Mucosa of stomach (tissue), 1 donor: ENCODE measurements at regions not wholly inside any gene's neighbourhood (a gene's known extent, or its start where the extent isn't known, plus 50 kb on each side); places are given as distances from the start of the nearest gene placed in this dataset.

Experiments
- H3K27me3 ChIP-seq: one replicate; pipeline ENCODE4 v1.7.0; 2013; ENCODE audit warnings: mild to moderate bottlenecking, low read length; ENCODE audit not compliant: control insufficient read depth, insufficient read depth
- H3K36me3 ChIP-seq: one replicate; pipeline ENCODE4 v1.7.0; 2013; ENCODE audit warnings: low read length; ENCODE audit not compliant: control insufficient read depth, insufficient read depth
- H3K4me1 ChIP-seq: one replicate; pipeline ENCODE4 v1.7.0; 2013; ENCODE audit warnings: mild to moderate bottlenecking, low read length; ENCODE audit not compliant: control insufficient read depth, insufficient read depth
- H3K4me3 ChIP-seq: one replicate; pipeline ENCODE4 v1.7.0; 2013; ENCODE audit warnings: low read length
- H3K9ac ChIP-seq: one replicate; pipeline ENCODE4 v1.7.0; 2013; ENCODE audit warnings: mild to moderate bottlenecking, low read length, moderate library complexity
- H3K9me3 ChIP-seq: one replicate; pipeline ENCODE4 v1.7.0; 2013; ENCODE audit warnings: mild to moderate bottlenecking, low read length, moderate library complexity; ENCODE audit not compliant: control insufficient read depth
- donor health status: Pancreatic carcinoma.

GRCh38 chr1:82991569-82991968 lies 1007.4 kb downstream of the TTLL7 start:
- Histone ChIP-seq H3K4me1 (no peaks in the 10 kb centered on the region), H3K9ac (no peak overlapping the region), H3K27me3 (no peaks in the 10 kb centered on the region), H3K36me3 (no peaks in the 10 kb centered on the region), H3K9me3 (no peaks in the 10 kb centered on the region), H3K4me3 (no peak overlapping the region)

DNA sequence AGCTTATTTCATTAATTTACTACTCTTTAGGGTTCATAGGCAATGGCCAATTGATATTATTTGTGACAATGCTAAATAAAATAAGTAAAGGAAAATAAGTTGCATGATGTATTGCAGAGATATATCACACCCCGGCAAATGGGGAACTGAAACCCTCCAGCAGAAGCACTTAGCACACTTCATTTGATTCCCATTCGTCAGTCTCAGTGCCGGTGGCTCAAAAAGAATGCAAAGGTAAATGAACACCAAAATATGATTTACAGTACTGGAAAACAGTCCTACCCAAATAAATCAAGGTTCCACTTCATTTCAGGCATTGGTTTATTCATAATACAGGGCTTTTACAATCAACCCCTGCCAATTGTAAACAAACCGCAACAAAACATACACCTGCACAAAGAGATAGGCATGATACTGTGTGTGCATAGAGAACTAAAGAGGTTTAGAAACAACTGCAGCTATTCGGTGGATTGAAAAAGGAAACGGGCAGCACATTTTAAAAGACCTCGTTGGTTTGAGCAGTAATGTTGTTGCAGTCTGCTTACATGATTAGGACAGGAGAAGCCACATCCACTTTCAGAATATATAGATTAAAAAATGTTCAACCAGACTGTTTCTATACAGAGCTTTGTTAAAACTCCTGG lies 1019.2 kb downstream of the TTLL7 start:
- no peak overlapping the region for H3K9ac ChIP-seq
- no peak overlapping the region for H3K4me3 ChIP-seq
- H3K9me3 ChIP-seq = no peaks in the 10 kb centered on the region
- no peaks in the 10 kb centered on the region for H3K27me3 ChIP-seq
- no peaks in the 10 kb centered on the region for H3K36me3 ChIP-seq
- H3K4me1 ChIP-seq = no peaks in the 10 kb centered on the region

- Histone ChIP-seq H3K9ac (no peak overlapping the region), H3K4me3 (no peak overlapping the region), H3K9me3 (no peaks in the 10 kb centered on the region), H3K4me1 (no peaks in the 10 kb centered on the region), H3K27me3 (no peaks in the 10 kb centered on the region), H3K36me3 (no peaks in the 10 kb centered on the region)
Measured at GRCh38 chr1:82978461-82979324, 1020.2 kb downstream of the TTLL7 start.

DNA sequence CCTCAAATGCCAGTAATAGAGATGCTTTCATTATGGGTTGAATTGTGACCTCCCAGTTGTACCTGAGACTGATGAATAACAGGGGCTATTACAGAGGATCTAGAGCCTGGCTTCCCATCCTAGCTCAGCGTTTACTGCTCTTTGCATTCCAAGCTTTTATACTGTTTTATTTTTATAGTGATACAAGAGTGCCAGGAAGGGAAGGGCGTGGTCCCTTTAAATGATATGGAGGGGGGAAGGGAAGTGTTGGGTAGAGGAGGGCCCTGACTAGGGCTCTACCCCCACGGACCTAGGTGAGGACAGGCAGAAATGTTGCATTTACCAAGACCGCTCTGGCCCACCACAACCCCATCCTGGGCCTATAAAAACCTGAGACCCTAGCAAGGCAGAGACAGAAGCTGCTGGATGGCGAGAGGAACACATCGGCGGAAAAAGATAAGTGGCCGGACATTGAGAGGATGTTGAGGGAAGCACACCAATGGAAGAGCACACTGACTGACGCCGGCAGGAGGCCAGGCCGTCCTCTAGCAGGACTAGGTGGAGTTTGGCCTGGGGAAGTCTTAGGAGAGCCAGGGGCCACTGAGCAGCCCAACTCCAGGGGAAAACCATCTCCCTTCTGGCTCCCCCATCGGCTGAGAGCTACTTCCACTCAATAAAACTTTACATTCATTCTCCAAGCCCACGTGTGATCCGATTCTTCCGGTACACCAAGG lies 1025.9 kb downstream of the TTLL7 start:
- H3K4me1 ChIP-seq = no peaks in the 10 kb centered on the region
- no peaks in the 10 kb centered on the region for H3K36me3 ChIP-seq
- H3K4me3 ChIP-seq = no peak overlapping the region
- H3K27me3 ChIP-seq = no peaks in the 10 kb centered on the region
- H3K9ac ChIP-seq = no peak overlapping the region
- H3K9me3 ChIP-seq = no peaks in the 10 kb centered on the region

GRCh38 chr1:82969340-82969739 lies 1029.6 kb downstream of the TTLL7 start:
- Histone ChIP-seq H3K9me3 (no peaks in the 10 kb centered on the region), H3K4me3 (no peak overlapping the region), H3K4me1 (no peaks in the 10 kb centered on the region), H3K9ac (no peak overlapping the region), H3K36me3 (no peaks in the 10 kb centered on the region), H3K27me3 (no peaks in the 10 kb centered on the region)

- Histone ChIP-seq H3K9me3 (no peaks in the 10 kb centered on the region), H3K9ac (no peak overlapping the region), H3K4me1 (no peaks in the 10 kb centered on the region), H3K4me3 (no peak overlapping the region), H3K27me3 (no peaks in the 10 kb centered on the region), H3K36me3 (no peaks in the 10 kb centered on the region)
Measured at GRCh38 chr1:82962658-82963057, 1036.3 kb downstream of the TTLL7 start.

- H3K4me3 ChIP-seq = no peak overlapping the region
- H3K27me3 ChIP-seq = no peaks in the 10 kb centered on the region
- no peak overlapping the region for H3K9ac ChIP-seq
- no peaks in the 10 kb centered on the region for H3K4me1 ChIP-seq
- no peaks in the 10 kb centered on the region for H3K9me3 ChIP-seq
- no peaks in the 10 kb centered on the region for H3K36me3 ChIP-seq
Measured at GRCh38 chr1:82950606-82951200, 1048.2 kb downstream of the TTLL7 start.

GRCh38 chr1:82948386-82948785 lies 1050.5 kb downstream of the TTLL7 start:
- Histone ChIP-seq H3K9ac (no peak overlapping the region), H3K4me1 (no peaks in the 10 kb centered on the region), H3K4me3 (no peak overlapping the region), H3K27me3 (no peaks in the 10 kb centered on the region), H3K9me3 (no peaks in the 10 kb centered on the region), H3K36me3 (no peaks in the 10 kb centered on the region)

DNA sequence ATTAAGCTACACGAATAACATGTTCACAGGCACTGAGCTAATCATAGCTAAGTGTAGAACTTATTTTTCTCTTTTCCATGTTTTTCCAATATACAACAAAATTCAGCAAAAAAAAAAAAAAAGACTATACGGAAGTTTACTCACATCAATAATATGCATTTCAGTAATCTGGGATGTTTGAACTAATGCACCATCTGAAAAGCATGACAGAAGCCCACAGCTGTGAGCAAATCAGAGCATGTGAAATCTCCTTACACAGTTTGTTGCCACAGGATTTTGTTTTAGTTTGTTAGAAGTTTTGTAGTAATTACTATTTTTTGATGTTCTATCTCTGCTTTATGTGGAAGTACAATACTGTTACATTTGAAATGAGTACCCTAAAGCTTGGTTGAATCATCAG lies 1051.7 kb downstream of the TTLL7 start:
- Histone ChIP-seq H3K4me1 (no peaks in the 10 kb centered on the region), H3K36me3 (no peaks in the 10 kb centered on the region), H3K9me3 (no peaks in the 10 kb centered on the region), H3K4me3 (no peak overlapping the region), H3K27me3 (no peaks in the 10 kb centered on the region), H3K9ac (no peak overlapping the region)

DNA sequence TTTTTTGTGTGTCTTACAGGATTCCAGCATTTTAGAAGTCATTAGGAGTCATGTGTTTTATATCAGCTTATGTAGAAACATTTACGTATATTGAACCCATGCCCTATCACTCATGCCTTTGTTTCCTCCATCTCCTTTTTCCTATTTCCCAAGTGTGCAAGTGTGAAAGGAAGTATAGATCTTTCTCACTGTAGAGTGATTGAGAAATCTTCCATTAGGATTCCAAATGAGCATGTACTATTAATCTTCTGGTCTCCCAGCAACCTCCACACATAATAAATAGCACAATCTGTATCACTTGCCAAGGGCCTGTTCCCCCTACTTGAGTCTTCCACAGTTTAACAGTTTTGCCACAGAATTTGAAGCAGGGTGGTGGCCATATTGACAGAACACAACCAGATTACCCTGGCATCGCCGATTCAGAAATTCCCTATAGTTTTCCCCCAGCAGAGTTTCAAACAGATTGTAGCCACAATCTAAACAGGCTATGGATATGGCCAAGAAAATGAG lies 1052.8 kb downstream of the TTLL7 start:
- no peaks in the 10 kb centered on the region for H3K9me3 ChIP-seq

GRCh38 chr1:82944822-82945221 lies 1054.1 kb downstream of the TTLL7 start:
- Histone ChIP-seq H3K4me1 (no peaks in the 10 kb centered on the region), H3K36me3 (no peaks in the 10 kb centered on the region), H3K4me3 (no peak overlapping the region), H3K9ac (no peak overlapping the region), H3K27me3 (no peaks in the 10 kb centered on the region), H3K9me3 (no peaks in the 10 kb centered on the region)

More for the DNA sequence above, 1052.8 kb downstream of the TTLL7 start:
- Histone ChIP-seq H3K36me3 (no peaks in the 10 kb centered on the region), H3K27me3 (no peaks in the 10 kb centered on the region), H3K9ac (no peak overlapping the region), H3K4me1 (no peaks in the 10 kb centered on the region), H3K4me3 (no peak overlapping the region)
